K562 (cell line): ENCODE measurements at regions not wholly inside any gene's neighbourhood (a gene's known extent, or its start where the extent isn't known, plus 50 kb on each side); places are given as distances from the start of the nearest gene placed in this dataset.

Experiments used
- HLTF ChIP-seq: fragments of 450-650 bp; IDR thresholded peaks from 2 replicates; pipeline ENCODE4 v1.6.1; 2016
- IFI16 ChIP-seq: fragments of 250-450 bp; sonication (Bioruptor Pico); IDR thresholded peaks from 2 replicates; pipeline ENCODE4 v2.1.2; 2022; ENCODE audit warnings: mild to moderate bottlenecking, inconsistent platforms
- REST ChIP-seq, 2 experiments: fragments of 450-650 bp; formaldehyde crosslinking in 1 of 2; IDR thresholded peaks; 2 replicates each; pipeline versions ENCODE4 v1.4.0 to v1.6.1; 2014 to 2020; ENCODE audit warnings: mild to moderate bottlenecking in 2 of 2, borderline replicate concordance in 1 of 2, low read depth in 1 of 2
- TBL1XR1 ChIP-seq, 2 experiments: IDR thresholded peaks; 2 replicates each; pipeline ENCODE4 v1.6.1; 2012; ENCODE audit warnings: improper control_type of control experiment in 2 of 2, low read length in 2 of 2, mild to moderate bottlenecking in 1 of 2

DNA sequence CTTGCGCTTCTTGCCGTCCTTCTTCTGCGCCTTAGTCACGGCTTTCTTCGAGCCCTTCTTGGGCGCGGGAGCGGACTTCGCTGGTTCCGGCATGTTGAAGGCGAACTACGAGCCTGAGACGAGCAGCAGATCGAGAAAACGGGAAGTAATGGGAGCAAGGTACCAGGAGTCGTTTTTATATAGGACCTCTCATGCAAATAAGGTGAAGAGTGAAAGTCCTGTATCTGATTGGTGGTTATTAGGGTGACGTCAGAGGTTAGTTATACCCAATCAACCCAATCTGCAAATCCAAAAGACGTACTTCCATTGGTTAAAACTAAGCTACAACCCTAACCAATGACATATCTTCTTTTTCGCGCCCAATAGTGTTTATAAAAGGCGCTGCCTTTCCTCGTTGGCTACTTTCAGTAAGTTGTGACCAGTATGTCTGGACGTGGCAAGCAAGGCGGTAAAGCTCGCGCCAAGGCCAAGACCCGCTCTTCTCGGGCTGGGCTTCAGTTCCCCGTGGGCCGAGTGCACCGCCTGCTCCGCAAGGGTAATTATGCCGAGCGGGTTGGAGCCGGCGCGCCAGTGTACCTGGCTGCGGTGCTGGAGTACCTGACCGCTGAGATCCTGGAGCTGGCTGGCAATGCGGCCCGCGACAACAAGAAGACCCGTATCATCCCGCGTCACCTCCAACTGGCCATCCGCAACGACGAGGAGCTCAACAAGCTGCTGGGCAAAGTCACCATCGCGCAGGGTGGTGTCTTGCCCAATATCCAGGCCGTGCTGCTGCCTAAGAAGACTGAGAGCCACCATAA, 100.6 kb upstream of the PRSS16 start (continued):
- TF ChIP-seq REST (IDR thresholded peaks at IDR 0.05; ENCODE audit: borderline replicate concordance): no peak
- TF ChIP-seq REST (CRISPR knock-in tag; IDR thresholded peaks at IDR 0.05; ENCODE audit: low read depth): peak; percentile 83
- TF ChIP-seq IFI16 (CRISPR knock-in tag): no peak
- peak; percentile 58 to 82; a peak in 3 of 4 replicates for TF ChIP-seq TBL1XR1 (IDR thresholded peaks at IDR 0.05; ENCODE audit: low read length in 2 of 2)
- TF ChIP-seq HLTF: peak; percentile 74
